ENCODE measurements at regions not wholly inside any gene's neighbourhood (a gene's known extent, or its start where the extent isn't known, plus 50 kb on each side); places are given as distances from the start of the nearest gene placed in this dataset.

- H3K27ac ChIP-seq = no peak overlapping the region
- H3K4me3 ChIP-seq = no peak overlapping the region
- H3K4me1 ChIP-seq = no peaks in the 10 kb centered on the region
- H3K36me3 ChIP-seq = no peaks in the 10 kb centered on the region
- intact Hi-C loops (cut with DNase I; ENCODE audit: low total_unique reads) = no loop called here
- no peaks in the 10 kb centered on the region for H3K9me3 ChIP-seq
- TF ChIP-seq CTCF (IDR thresholded peaks at IDR 0.05) = no peak
- peaks cover 0 to 3% of the 10 kb centered on the region in 2 donors for H3K27me3 ChIP-seq
- DNase-seq = no peak
Observed at GRCh38 chr7:156166692-156167416, 354.6 kb upstream of the SHH start.

GRCh38 chr7:156163747-156164146, 351.5 kb upstream of the SHH start:
- no peaks in the 10 kb centered on the region for H3K36me3 ChIP-seq
- intact Hi-C loops (cut with DNase I; ENCODE audit: low total_unique reads) = no loop called here
- H3K4me3 ChIP-seq = no peak overlapping the region
- no peak for TF ChIP-seq CTCF (IDR thresholded peaks at IDR 0.05)
- no peaks in the 10 kb centered on the region for H3K4me1 ChIP-seq
- DNase-seq = no peak
- H3K27me3 ChIP-seq = peaks cover 0 to 3% of the 10 kb centered on the region in 2 donors
- H3K27ac ChIP-seq = no peak overlapping the region
- peaks cover 0 to 4% (median 0%) of the 10 kb centered on the region in 3 donors for H3K9me3 ChIP-seq

GRCh38 chr7:156162451-156162850, 350.2 kb upstream of the SHH start:
- Histone ChIP-seq H3K27me3 (peaks cover 0 to 3% of the 10 kb centered on the region in 2 donors), H3K36me3 (no peaks in the 10 kb centered on the region), H3K4me3 (no peak overlapping the region), H3K27ac (no peak overlapping the region), H3K9me3 (peaks cover 0 to 4% (median 0%) of the 10 kb centered on the region in 3 donors), H3K4me1 (no peaks in the 10 kb centered on the region)
- TF ChIP-seq CTCF (IDR thresholded peaks at IDR 0.05) = no peak
- intact Hi-C loops (cut with DNase I; ENCODE audit: low total_unique reads) = no loop called here
- DNase-seq = no peak

GRCh38 chr7:156160811-156161210, 348.5 kb upstream of the SHH start:
- no peak for DNase-seq
- Histone ChIP-seq H3K27ac (no peak overlapping the region), H3K4me1 (no peaks in the 10 kb centered on the region), H3K36me3 (no peaks in the 10 kb centered on the region), H3K27me3 (peaks cover 0 to 3% of the 10 kb centered on the region in 2 donors), H3K9me3 (peaks cover 0 to 4% (median 0%) of the 10 kb centered on the region in 3 donors), H3K4me3 (no peak overlapping the region)
- TF ChIP-seq CTCF (IDR thresholded peaks at IDR 0.05) = no peak
- intact Hi-C loops (cut with DNase I; ENCODE audit: low total_unique reads) = no loop called here

- H3K4me1 ChIP-seq = no peaks in the 10 kb centered on the region
- no peak for TF ChIP-seq CTCF (IDR thresholded peaks at IDR 0.05)
- no peak overlapping the region for H3K27ac ChIP-seq
- intact Hi-C loops (cut with DNase I; ENCODE audit: low total_unique reads) = no loop called here
- DNase-seq = no peak
- no peaks in the 10 kb centered on the region for H3K36me3 ChIP-seq
- peaks cover 0 to 3% of the 10 kb centered on the region in 2 donors for H3K27me3 ChIP-seq
- no peak overlapping the region for H3K4me3 ChIP-seq
- H3K9me3 ChIP-seq = peaks cover 0 to 4% (median 0%) of the 10 kb centered on the region in 3 donors
Observed at GRCh38 chr7:156158693-156159092, 346.4 kb upstream of the SHH start.
